ENCODE measurements at regions not wholly inside any gene's neighbourhood (a gene's known extent, or its start where the extent isn't known, plus 50 kb on each side); places are given as distances from the start of the nearest gene placed in this dataset.

GRCh38 chr11:82268627-82269026, 465.0 kb downstream of the FAM181B start:
- Histone ChIP-seq H3K9me3 (ENCODE audit: control insufficient read depth, low read length) (no peaks in the 10 kb centered on the region), H3K27me3 (ENCODE audit: control insufficient read depth, insufficient read depth) (no peaks in the 10 kb centered on the region), H3K4me3 (ENCODE audit: low read length) (no peak overlapping the region), H3K4me1 (ENCODE audit: control insufficient read depth, insufficient read depth, low read length) (no peaks in the 10 kb centered on the region), H3K27ac (ENCODE audit: low read length) (no peak overlapping the region)
- no peak for ATAC-seq
- WGBS: 73% methylated on average over 6 of the region's 6 CpGs
- no peak for DNase-seq
- intact Hi-C loops (cut with DNase I): no loop called here

GRCh38 chr11:82267186-82267585, 466.5 kb downstream of the FAM181B start:
- Histone ChIP-seq H3K4me3 (ENCODE audit: low read length) (no peak overlapping the region), H3K27me3 (ENCODE audit: control insufficient read depth, insufficient read depth) (no peaks in the 10 kb centered on the region), H3K4me1 (ENCODE audit: control insufficient read depth, insufficient read depth, low read length) (no peaks in the 10 kb centered on the region), H3K27ac (ENCODE audit: low read length) (no peak overlapping the region), H3K9me3 (ENCODE audit: control insufficient read depth, low read length) (no peaks in the 10 kb centered on the region)
- ATAC-seq (no peak), DNase-seq (no peak)
- 89% methylated on average over 3 of the region's 3 CpGs for WGBS
- intact Hi-C loops (cut with DNase I): no loop called here

- H3K4me3 ChIP-seq (ENCODE audit: low read length): no peak overlapping the region
- no peaks in the 10 kb centered on the region for H3K9me3 ChIP-seq (ENCODE audit: control insufficient read depth, low read length)
- H3K27me3 ChIP-seq (ENCODE audit: control insufficient read depth, insufficient read depth): no peaks in the 10 kb centered on the region
- intact Hi-C loops (cut with DNase I): no loop called here
- DNase-seq (no peak), ATAC-seq (no peak)
- no peak overlapping the region for H3K27ac ChIP-seq (ENCODE audit: low read length)
- H3K4me1 ChIP-seq (ENCODE audit: control insufficient read depth, insufficient read depth, low read length): no peaks in the 10 kb centered on the region
- WGBS: 93% methylated on average over 1 of the region's 1 CpG
These were observed 472.3 kb downstream of the FAM181B start for GRCh38 chr11:82261367-82261766.

GRCh38 chr11:82250047-82250446, 483.6 kb downstream of the FAM181B start:
- H3K27me3 ChIP-seq (ENCODE audit: control insufficient read depth, insufficient read depth): no peaks in the 10 kb centered on the region
- ATAC-seq: no peak
- H3K4me1 ChIP-seq (ENCODE audit: control insufficient read depth, insufficient read depth, low read length): no peaks in the 10 kb centered on the region
- H3K9me3 ChIP-seq (ENCODE audit: control insufficient read depth, low read length): no peaks in the 10 kb centered on the region
- 82% methylated on average over 2 of the region's 2 CpGs for WGBS
- intact Hi-C loops (cut with DNase I): no loop called here
- H3K4me3 ChIP-seq (ENCODE audit: low read length): no peak overlapping the region
- no peak for DNase-seq
- H3K27ac ChIP-seq (ENCODE audit: low read length): no peak overlapping the region

- DNase-seq: no peak
These were observed 486.7 kb downstream of the FAM181B start for GRCh38 chr11:82246926-82247325.

GRCh38 chr11:82239498-82239897, 494.2 kb downstream of the FAM181B start:
- H3K4me1 ChIP-seq (ENCODE audit: control insufficient read depth, insufficient read depth, low read length): no peaks in the 10 kb centered on the region
- H3K27ac ChIP-seq (ENCODE audit: low read length): no peak overlapping the region
- 91% methylated on average over 5 of the region's 5 CpGs for WGBS
- no peaks in the 10 kb centered on the region for H3K9me3 ChIP-seq (ENCODE audit: control insufficient read depth, low read length)
- DNase-seq (peak in 1 of 3 donors; percentile 4), ATAC-seq (peak in 1 of 2 donors; percentile 22)
- intact Hi-C loops (cut with DNase I): no loop called here
- H3K4me3 ChIP-seq (ENCODE audit: low read length): no peak overlapping the region
- no peaks in the 10 kb centered on the region for H3K27me3 ChIP-seq (ENCODE audit: control insufficient read depth, insufficient read depth)

More at GRCh38 chr11:82246926-82247325, 486.7 kb downstream of the FAM181B start:
- no peak overlapping the region for H3K27ac ChIP-seq (ENCODE audit: low read length)
- no peaks in the 10 kb centered on the region for H3K9me3 ChIP-seq (ENCODE audit: control insufficient read depth, low read length)
- intact Hi-C loops (cut with DNase I): no loop called here
- H3K4me1 ChIP-seq (ENCODE audit: control insufficient read depth, insufficient read depth, low read length): no peaks in the 10 kb centered on the region
- H3K4me3 ChIP-seq (ENCODE audit: low read length): no peak overlapping the region
- no peaks in the 10 kb centered on the region for H3K27me3 ChIP-seq (ENCODE audit: control insufficient read depth, insufficient read depth)
- ATAC-seq: no peak

GRCh38 chr11:82234256-82234655, 499.4 kb downstream of the FAM181B start:
- H3K27me3 ChIP-seq (ENCODE audit: control insufficient read depth, insufficient read depth): no peaks in the 10 kb centered on the region
- no peak for ATAC-seq
- H3K4me3 ChIP-seq (ENCODE audit: low read length): no peak overlapping the region
- no peaks in the 10 kb centered on the region for H3K9me3 ChIP-seq (ENCODE audit: control insufficient read depth, low read length)
- 34% methylated on average over 1 of the region's 1 CpG for WGBS
- H3K27ac ChIP-seq (ENCODE audit: low read length): no peak overlapping the region
- intact Hi-C loops (cut with DNase I): no loop called here
- no peak for DNase-seq
- no peaks in the 10 kb centered on the region for H3K4me1 ChIP-seq (ENCODE audit: control insufficient read depth, insufficient read depth, low read length)

- 91% methylated on average over 1 of the region's 1 CpG for WGBS
- ATAC-seq (no peak), DNase-seq (no peak)
- Histone ChIP-seq H3K9me3 (ENCODE audit: control insufficient read depth, low read length) (no peaks in the 10 kb centered on the region), H3K27ac (ENCODE audit: low read length) (no peak overlapping the region), H3K27me3 (ENCODE audit: control insufficient read depth, insufficient read depth) (no peaks in the 10 kb centered on the region), H3K4me3 (ENCODE audit: low read length) (no peak overlapping the region), H3K4me1 (ENCODE audit: control insufficient read depth, insufficient read depth, low read length) (no peaks in the 10 kb centered on the region)
- intact Hi-C loops (cut with DNase I): no loop called here
These were observed 500.5 kb downstream of the FAM181B start for GRCh38 chr11:82233201-82233600.

GRCh38 chr11:82229341-82229740, 504.3 kb downstream of the FAM181B start:
- H3K27me3 ChIP-seq (ENCODE audit: control insufficient read depth, insufficient read depth): no peaks in the 10 kb centered on the region
- no peaks in the 10 kb centered on the region for H3K9me3 ChIP-seq (ENCODE audit: control insufficient read depth, low read length)
- H3K4me3 ChIP-seq (ENCODE audit: low read length): no peak overlapping the region
- no peaks in the 10 kb centered on the region for H3K4me1 ChIP-seq (ENCODE audit: control insufficient read depth, insufficient read depth, low read length)
- DNase-seq (no peak), ATAC-seq (no peak)
- intact Hi-C loops (cut with DNase I): no loop called here
- H3K27ac ChIP-seq (ENCODE audit: low read length): no peak overlapping the region

GRCh38 chr11:82225930-82226329, 507.7 kb downstream of the FAM181B start:
- 86% methylated on average over 2 of the region's 2 CpGs for WGBS
- no peak for ATAC-seq
- H3K4me3 ChIP-seq (ENCODE audit: low read length): no peak overlapping the region
- H3K27ac ChIP-seq (ENCODE audit: low read length): no peak overlapping the region
- intact Hi-C loops (cut with DNase I): no loop called here
- no peaks in the 10 kb centered on the region for H3K9me3 ChIP-seq (ENCODE audit: control insufficient read depth, low read length)
- no peak for DNase-seq
- no peaks in the 10 kb centered on the region for H3K4me1 ChIP-seq (ENCODE audit: control insufficient read depth, insufficient read depth, low read length)
- H3K27me3 ChIP-seq (ENCODE audit: control insufficient read depth, insufficient read depth): no peaks in the 10 kb centered on the region

- WGBS: 77% methylated on average over 2 of the region's 2 CpGs
- H3K9me3 ChIP-seq (ENCODE audit: control insufficient read depth, low read length): no peaks in the 10 kb centered on the region
- no peaks in the 10 kb centered on the region for H3K27me3 ChIP-seq (ENCODE audit: control insufficient read depth, insufficient read depth)
- H3K4me1 ChIP-seq (ENCODE audit: control insufficient read depth, insufficient read depth, low read length): no peaks in the 10 kb centered on the region
- H3K27ac ChIP-seq (ENCODE audit: low read length): no peak overlapping the region
- DNase-seq (no peak), ATAC-seq (no peak)
- intact Hi-C loops (cut with DNase I): no loop called here
- H3K4me3 ChIP-seq (ENCODE audit: low read length): no peak overlapping the region
These were observed 508.2 kb downstream of the FAM181B start for GRCh38 chr11:82225502-82225901.

GRCh38 chr11:82216927-82217570, 516.6 kb downstream of the FAM181B start:
- H3K4me3 ChIP-seq (ENCODE audit: low read length): no peak overlapping the region
- DNase-seq (no peak), ATAC-seq (no peak)
- WGBS: 68% methylated on average over 3 of the region's 3 CpGs
- H3K27ac ChIP-seq (ENCODE audit: low read length): no peak overlapping the region
- no peaks in the 10 kb centered on the region for H3K4me1 ChIP-seq (ENCODE audit: control insufficient read depth, insufficient read depth, low read length)
- H3K9me3 ChIP-seq (ENCODE audit: control insufficient read depth, low read length): no peaks in the 10 kb centered on the region
- intact Hi-C loops (cut with DNase I): no loop called here
- no peaks in the 10 kb centered on the region for H3K27me3 ChIP-seq (ENCODE audit: control insufficient read depth, insufficient read depth)
